SKM-1 treated with dmso at 0.1 percent for 144 hours (cell line): ENCODE measurements at regions not wholly inside any gene's neighbourhood (a gene's known extent, or its start where the extent isn't known, plus 50 kb on each side); places are given as distances from the start of the nearest gene placed in this dataset.
"Not testable (repeated sequence)": the region's sequence is repeated elsewhere in the genome, so short reads cannot be mapped to it uniquely, and the experiment has no call there.

Experiments
- DNase-seq: peaks from one replicate; lab custom pipeline; 2025; ENCODE audit not compliant: unreplicated experiment; lab: John Stamatoyannopoulos, UW

DNA sequence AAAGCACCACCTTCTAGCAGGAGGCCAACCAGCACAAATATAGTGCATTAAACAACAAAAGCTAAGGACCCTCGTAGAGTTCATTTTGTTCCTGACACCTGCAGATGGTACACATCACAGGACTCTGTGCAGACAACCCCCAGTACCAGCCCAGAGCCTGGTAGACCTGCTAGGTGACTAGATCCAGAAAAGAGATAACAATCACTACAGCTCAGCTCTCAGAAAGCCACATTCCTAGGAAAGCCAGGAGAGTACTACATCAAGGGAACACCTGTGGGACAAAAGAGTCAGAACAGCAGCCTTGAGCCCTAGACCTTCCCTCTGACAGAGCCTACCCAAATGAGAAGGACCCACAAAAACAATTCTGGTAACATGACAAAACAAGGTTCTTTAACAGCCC lies 344.7 kb upstream of the PTBP2 start:
- DNase-seq = no peak

DNA sequence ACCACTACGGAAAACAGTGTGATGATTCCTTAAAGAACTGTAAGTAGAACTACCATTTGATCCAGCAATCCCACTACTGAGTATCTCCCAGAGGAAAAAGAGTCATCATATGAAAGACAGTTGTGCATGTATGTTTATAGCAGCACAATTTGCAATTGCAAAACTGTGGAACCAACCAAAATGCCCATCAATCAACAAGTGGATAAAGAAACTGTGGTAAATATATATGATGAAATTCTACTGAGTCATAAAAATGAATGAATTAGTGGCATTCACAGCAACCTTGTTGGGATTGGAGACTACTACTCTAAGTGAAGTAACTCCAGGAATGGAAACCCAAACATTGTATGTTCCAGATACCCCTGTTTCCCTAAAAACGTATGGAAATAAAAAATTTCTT lies 337.0 kb upstream of the PTBP2 start:
- no peak for DNase-seq

DNA sequence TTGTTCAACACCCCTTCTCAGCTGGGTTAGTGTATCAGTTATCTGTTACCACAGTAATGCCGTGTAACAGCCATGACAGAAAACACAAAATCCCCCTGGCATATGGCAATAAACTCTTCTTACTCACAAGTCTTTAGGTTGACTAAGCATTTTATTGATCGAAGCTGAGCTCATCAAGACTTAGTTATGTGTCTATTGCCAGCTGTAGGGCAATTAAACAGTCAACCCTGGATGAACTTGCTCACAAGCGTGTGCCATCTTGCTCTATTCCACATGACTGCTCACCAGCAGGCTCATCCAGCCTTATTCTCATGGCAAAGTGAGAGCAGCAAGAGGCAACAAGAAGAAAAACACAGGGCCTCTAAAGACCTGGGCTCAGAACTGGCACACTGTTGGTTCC lies 333.8 kb upstream of the PTBP2 start:
- DNase-seq = no peak

DNA sequence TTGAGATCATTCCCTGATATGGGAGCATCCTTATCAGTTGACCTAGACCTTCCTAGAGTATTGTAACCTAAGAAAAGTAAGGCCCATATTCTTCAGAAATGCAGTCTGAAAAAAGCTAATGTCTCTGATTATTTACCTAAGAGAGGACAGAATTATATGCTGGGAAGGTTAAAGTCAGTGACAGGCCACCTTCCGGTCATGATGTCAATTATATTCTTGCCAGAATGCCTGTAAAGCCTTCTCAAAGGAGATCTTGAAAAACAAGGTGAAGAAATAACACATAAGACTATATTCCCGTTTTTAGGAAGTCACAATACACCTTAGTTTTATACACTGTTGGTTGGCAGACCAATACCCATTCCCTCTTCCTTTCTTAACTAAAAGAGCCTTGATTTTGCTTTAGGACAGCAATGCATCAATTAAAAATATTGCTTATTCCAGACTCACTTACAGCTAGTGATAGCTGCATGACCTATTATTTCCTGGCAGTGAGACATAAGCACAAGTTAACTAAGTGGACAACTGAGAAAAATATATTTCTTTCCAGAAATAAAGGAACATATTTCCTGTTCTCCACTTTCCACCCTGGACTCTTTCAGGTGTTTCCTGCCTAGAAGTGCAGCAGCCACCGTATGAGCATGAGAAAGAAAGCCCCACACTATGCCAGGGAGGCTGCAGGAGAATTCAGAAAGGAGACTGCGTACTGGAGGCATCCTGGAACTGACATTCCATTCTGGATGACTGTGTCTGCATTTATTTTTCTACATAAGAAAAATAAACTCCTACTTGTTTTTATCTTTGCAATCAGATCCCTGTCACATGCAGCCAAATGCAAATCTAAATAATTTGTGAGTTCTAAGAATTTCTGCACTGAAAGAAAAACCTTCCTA lies 332.9 kb upstream of the PTBP2 start:
- no peak for DNase-seq

DNA sequence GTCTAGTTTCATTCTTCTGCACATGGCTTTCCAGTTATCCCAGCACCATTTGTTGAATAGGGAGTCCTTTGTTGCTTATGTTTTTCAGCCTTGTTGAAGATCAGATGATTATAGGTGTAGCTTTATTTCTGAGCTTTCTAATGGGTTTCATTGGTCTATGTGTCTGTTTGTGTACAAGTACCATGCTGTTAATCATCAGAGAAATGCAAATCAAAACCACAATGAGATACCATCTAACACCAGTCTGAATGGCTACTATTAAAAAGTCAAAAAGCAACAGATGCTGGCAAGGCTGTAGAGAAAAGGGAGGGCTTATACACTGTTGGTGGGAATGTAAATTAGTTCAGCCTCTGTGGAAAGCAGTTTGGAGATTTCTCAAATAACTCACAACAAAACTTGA lies 321.5 kb upstream of the PTBP2 start:
- DNase-seq = no peak

DNA sequence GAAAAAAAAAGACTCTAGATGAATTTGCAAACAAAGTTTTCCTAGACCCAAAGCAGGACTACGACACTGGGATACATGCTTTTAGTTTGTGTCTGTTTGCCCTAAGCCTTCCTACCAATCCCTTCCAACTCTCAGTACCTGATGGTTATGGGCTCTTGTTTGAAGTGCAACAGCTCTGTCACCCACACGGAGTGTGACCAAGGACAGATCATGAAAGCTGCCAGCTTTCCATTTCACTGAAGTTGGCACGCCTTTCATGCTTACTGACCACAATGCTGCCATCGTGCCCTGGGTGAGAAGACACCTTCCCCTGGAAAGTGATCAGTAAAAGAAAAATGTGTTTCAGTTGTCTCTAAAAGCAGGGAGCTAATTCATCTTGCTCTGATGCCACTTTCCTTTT lies 312.5 kb upstream of the PTBP2 start:
- DNase-seq = no peak

DNA sequence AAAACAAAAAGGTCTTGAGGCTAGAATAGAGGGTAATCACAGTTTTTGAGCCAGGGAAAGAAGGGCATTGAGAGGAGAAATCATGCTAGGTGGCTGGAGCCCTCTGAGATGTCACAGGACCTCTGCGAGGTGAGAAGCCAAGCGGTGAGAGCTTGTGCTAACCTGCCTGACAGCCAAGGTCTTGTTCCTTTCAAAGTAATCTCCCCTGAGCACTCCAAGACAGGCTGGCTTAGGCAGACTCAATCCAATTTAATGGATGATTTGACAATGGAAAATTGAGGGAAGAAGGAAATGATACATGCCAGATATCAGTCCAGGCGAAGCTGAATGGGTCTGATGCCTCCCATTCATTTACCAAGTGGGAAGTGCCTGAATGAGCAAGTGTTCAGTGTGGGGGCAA lies 311.9 kb upstream of the PTBP2 start:
- DNase-seq = no peak

DNA sequence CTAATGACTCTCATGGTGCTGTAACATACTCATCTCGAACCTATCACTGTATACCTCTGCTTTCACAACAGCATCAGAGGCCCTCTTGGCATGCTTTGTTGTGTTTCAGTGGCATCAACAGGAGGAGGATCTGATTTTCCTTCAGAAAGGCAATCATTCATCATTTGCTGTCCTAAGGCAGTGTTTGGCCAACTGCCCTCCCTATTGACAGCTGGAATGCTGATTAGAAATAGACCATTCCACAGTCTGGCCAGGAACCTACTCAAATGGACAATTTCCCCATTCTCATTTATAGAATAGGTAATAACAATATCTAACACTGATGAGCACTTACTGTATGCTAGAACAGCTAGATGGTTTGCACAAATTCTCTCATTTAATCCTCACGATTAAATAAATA lies 310.6 kb upstream of the PTBP2 start:
- DNase-seq = no peak

DNA sequence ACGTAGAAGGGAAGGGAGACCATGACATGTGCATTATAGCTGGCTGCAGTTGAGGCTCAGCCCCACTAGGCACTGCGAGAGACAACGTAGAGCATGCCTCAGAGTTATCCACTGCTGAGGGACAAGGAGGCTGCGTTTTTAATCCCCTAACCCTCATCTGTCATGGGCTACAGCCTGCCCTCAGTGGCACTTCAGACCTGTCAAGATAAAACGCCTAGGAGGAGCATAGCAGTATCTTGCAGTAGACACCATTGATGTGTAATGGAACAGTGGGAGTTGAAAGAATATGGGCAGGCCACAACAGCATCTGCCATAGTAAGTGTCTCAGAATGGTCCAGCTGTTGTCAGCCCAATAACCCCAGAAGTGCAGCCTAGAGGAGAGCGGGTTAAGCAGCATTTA lies 307.0 kb upstream of the PTBP2 start:
- no peak for DNase-seq

DNA sequence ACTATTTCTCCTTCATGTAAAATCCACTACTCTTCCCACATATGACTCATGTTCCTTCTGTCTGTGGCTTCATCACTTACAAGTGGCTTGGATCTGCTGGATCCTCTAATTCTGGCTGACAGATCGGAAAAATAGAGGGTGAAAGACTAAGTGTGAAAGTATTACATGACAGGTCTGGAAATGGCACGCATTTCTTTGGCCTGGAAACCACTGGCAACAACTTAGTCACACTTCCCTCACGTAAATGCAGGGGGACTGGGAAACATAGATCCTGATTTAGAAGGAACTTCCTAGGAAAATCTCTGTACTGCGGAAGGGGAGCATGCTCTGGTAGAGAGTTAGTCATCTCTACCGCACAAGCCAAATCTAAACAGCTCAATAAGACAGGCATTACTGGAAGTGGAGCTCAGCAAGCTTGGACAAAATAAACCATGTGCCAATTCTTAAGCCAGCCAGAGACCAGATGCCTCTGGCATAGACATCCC lies 305.4 kb upstream of the PTBP2 start:
- no peak for DNase-seq

DNA sequence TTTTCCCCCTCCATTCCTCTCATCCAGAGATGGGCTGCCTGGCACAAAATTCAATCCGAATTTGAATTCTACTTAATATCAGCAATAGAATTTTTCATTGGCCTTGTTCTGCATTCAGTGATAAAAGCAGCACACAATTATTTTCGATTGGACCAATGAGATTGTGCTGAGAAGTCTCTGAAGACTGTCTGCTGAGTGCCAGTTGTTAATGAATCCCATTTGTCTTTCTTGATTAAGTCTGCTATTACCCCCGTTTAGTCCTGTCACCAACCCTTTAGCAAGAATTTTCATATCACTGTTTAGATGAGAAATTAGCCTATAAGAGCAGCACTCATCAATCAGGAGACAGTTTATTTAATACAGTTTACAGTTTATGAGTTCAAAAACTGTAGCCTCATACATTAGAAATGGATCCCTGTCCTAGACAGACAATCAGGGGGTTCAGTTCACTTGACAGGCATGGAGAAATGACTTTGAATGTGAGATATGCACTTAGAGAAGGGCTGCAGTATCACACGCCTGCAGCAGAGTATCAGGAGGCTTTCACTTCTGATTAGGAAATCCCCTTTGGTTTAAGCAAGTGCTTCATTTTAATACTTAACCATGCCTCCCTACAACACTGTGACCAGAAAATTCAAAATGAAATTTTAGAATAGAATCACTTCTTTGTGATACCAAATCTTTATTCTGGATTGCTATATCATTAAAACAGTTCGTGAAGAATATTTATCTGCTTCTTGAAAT lies 304.7 kb upstream of the PTBP2 start:
- no peak for DNase-seq

DNA sequence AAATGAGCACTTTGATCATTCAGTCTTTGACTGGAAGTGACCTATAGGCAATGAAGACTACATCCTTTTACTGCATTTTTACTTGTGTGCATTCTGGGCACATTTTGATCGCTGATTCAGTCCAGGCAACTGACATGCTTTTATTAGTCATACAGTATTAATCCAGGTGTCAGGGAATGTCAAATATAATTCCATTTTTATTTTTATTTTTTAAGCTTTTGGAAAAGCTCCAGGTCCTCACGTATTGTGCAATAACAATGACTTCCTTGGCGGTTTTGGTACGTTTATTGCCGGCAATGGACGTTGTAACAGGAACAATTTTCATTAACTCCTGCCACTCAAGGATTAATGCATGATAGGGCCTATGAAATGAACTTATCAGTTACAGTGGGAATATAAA lies 302.6 kb upstream of the PTBP2 start:
- no peak for DNase-seq

DNA sequence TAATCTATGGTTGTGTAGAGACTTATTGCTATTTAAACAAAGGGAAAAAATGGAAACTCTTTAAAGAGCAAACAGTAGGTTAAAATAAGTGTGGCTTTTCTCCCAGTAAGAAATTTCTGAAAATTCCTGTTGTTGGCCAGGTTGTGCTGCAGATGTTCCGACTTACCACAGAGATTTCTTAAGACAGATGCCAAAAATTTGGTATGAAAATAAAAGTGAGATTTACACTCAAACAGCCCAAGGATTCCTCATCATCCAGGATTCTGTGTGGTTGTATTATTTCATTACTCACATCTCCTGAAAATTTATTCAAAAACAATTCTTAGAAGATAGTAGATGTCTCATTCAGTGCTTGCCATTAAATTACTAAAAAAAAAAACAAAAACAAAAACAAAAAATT lies 296.7 kb upstream of the PTBP2 start:
- no peak for DNase-seq

DNA sequence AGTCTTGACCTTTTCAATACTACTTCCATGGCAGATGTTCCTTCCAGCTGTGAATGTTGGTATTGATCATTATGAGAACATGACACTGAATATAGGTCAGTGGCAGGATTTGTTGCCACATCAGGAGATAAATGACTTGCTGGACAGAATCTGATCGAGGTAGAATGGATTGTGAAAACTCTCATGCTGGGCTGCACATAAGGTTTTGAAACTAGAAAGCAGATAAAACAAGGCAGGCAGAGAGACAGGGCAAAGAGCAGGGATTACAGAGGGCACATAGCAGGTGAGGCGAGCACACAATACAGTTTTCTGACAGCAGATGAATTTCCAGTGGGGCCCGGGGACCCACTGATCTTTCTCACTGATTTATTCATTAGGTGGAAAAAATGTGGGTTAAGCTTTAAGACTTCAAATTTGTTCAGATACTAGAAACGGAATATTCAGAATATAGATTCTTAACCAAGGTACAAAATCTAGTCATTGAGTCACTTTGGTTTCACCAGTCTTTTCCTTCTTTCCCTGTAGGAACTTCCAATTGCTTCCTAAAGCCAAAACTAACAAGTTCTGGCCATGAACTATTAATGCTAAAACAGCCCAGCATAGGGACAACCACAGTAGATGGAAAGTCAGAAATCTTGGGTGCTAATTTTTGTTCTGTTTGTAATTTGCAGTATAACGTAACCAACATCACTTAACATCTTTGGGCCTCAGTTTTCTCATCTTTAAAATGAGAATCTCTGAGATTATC lies 296.0 kb upstream of the PTBP2 start:
- no peak for DNase-seq

DNA sequence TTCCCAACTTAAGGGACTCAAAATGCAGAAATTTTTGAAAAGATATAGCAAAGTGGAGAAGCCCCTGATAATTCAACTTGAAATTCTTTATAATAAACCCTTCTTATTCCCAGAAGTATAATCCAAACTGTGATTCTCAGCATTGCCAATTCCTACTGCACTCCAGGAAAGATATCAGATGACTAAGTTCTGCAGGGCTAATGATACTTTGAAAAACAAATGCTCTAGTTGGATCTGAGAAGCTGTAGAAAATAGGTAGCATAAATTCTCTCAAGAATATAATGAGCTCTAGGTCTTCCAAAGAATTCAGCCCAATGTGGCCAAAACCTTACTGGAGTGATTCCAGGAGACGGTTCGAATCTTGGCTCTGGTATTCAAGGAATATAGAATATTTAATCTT lies 294.0 kb upstream of the PTBP2 start:
- DNase-seq = no peak

DNA sequence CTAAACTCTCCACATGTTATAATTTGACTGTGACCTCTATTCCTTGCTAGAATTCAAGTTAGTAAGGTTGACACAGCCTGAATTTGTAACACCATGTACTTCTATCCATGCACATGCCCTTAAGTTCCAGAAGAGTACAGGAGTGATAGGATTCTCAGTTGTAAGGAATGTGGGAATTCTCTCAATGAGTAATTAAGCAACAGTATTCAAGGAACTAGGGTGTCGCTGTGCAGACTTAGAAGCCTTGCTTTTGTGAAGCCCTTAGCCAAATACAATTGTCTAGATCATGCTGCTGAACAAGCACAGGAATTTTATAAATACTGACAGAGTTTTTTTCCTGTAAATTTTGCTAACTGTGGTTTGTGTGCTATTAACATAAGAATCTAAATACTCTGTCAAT lies 276.3 kb upstream of the PTBP2 start:
- no peak for DNase-seq

DNA sequence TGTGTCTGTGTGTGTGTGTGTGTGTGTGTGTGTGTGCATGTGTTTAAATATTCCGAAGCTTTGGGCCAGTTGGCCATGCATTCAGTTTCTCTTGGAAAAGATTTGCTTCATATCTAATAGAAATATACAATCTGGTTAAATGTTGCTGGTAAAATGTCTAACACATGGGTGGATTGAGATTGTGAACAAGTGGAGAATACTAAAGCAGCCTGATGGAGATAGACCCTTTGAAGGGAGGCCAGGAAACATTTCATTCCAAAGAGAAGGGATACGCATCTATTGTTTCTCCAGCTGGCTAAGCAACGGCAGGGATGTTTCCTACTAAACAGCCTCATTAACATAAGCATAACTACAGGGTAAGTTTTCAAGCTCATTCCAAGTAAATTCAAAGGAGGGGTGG lies 257.5 kb upstream of the PTBP2 start:
- no peak for DNase-seq

DNA sequence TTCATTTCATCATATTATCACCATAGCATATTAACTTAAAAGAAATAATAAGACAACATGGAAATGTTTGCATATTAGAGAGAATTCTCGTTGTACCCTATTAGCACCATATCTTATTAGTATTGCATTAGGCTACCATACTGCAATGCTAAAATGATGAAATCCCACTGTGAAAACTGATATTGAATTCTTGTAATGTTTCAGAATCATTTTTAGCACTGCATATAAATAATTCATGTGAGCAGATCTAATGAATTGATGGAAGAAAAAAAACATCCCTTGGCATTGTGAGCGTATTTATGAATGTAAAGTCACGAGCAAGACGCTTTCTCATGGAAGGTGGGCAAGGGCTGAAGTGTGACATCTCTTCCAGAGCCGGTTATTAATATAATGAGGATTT lies 257.1 kb upstream of the PTBP2 start:
- DNase-seq = no peak

DNA sequence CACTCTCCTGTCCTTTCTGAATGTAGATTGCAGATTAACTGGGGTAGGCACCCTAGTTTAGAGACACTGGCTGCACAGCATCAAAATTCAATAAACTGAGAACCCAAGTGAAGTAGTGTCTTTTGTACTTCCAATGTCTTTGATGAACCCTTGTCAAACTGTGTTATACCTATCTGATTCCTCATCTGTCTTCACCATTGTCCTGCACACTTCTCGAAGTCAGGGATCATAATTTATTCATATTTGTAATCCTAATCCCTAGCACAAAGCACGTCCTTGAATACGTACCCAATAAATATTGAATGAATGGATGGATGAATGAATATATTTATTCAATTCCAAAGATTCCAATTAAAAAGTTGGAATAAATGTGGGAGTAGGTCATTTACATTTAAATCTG lies 256.6 kb upstream of the PTBP2 start:
- DNase-seq = no peak

DNA sequence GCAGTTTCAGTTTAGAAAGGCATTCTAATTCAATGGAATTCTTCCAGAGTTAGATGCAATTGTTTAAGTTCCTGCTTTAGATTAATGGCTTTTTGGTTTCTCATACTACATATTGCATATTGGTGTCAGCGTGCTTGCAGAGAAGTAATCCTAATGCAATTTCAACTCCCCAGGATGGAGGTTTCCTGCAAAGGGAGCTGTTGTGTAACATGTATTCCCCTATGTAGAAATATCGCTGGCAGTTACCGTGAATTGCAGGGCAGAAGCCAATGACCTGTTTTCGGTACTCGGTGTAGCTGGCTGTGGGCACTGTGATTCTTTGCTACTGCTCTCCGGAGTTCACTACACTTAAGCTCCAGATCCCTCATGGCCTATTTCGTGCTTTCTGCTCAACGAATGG lies 256.1 kb upstream of the PTBP2 start:
- peak; percentile 88 for DNase-seq

DNA sequence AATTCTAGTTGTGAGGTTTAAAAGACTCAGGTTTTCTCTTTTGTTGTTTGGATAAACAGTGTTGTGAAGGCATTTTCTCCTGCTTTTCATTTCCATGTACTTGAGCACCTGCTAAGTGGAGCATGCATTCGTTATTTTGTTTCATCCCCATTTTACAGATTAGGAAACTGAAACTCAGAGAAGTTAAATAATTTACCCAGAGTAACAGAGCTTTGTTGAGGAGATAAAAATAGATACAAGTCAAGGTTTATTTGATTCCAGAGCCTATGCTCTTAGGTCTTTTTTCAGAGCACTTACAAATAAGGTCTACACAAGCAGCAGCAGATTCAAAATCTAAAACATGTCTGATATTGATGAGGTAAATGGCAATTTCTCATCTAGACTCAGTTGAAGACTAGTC lies 254.7 kb upstream of the PTBP2 start:
- DNase-seq = no peak

DNA sequence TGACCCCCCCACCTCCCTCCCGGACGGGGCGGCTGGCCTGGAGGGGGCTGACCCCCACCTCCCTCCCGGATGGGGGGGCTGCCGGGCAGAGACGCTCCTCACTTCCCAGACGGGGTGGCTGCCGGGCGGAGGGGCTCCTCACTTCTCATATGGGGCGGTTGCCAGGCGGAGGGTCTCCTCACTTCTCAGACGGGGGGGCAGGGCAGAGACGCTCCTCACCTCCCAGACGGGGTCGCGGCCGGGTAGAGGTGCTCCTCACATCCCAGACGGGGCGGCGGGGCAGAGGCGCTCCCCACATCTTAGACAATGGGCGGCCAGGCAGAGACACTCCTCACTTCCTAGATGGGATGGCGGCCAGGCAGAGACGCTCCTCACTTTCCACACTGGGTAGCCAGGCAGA lies 251.9 kb upstream of the PTBP2 start:
- DNase-seq = not testable (repeated sequence)
